Activated CD4-positive, alpha-beta T cell treated with anti-CD3 and anti-CD28 coated beads, Interleukin-2, amount 10 ng/mL, durations not matched to agents 7 days and 5 days (primary cell): ENCODE measurements at regions not wholly inside any gene's neighbourhood (a gene's known extent, or its start where the extent isn't known, plus 50 kb on each side); places are given as distances from the start of the nearest gene placed in this dataset.

Experiments used
- CTCF ChIA-PET: fragments of 350-600 bp; sonication (Branson Sonifier 250); formaldehyde crosslinking; loops from one replicate; lab custom pipeline; 2021; ENCODE audit warnings: antibody characterized with exemption; lab: Charles Lee
- POLR2A ChIA-PET: fragments of 350-600 bp; sonication (Branson Sonifier 250); formaldehyde crosslinking; loops from one replicate; lab custom pipeline; 2021; ENCODE audit warnings: antibody characterized with exemption; lab: Charles Lee
- DNase-seq: peaks from one replicate; pipeline ENCODE4 v3.0.0-alpha.2; 2020
- H3K27ac Mint-ChIP-seq: one replicate; pipeline ENCODE4 v1.8.0; 2021; ENCODE audit warnings: mild to moderate bottlenecking, moderate library complexity, mixed read lengths
- H3K27me3 Mint-ChIP-seq: one replicate; pipeline ENCODE4 v1.8.0; 2021; ENCODE audit warnings: mixed read lengths
- H3K36me3 Mint-ChIP-seq: one replicate; pipeline ENCODE4 v1.8.0; 2021; ENCODE audit warnings: low read depth, mixed read lengths
- H3K4me1 Mint-ChIP-seq: one replicate; pipeline ENCODE4 v1.8.0; 2021; ENCODE audit warnings: mixed read lengths
- H3K4me3 Mint-ChIP-seq: one replicate; pipeline ENCODE4 v1.8.0; 2021; ENCODE audit warnings: mild to moderate bottlenecking, moderate library complexity, mixed read lengths
- H3K9me3 Mint-ChIP-seq: one replicate; pipeline ENCODE4 v1.8.0; 2021; ENCODE audit warnings: mixed read lengths

DNA sequence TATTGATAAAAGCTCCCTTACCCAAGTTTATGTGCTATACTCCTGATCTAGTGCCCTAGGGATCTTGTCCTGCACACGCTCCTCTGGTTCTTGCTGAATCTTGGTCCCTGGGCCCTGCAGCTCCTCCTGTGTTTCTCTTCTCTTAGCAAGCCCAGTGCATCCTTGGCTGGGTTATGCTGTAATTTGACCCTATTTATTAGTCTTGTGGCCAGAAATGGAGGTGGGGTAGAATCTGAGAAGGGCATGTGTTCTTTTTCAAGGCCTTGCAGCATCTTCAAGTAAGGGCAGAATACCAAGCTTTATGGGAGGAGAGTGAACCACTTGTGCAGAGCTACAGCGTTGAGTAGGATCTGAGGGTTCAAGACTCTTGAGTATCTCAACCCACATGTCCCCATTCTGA, 366.8 kb downstream of the FAM170A start:
- H3K4me1 Mint-ChIP-seq = no peaks in the 10 kb centered on the region
- no peaks in the 10 kb centered on the region for H3K36me3 Mint-ChIP-seq
- POLR2A ChIA-PET = no interaction called here
- DNase-seq = no peak
- H3K27ac Mint-ChIP-seq = no peak overlapping the region
- CTCF ChIA-PET = no interaction called here
- no peaks in the 10 kb centered on the region for H3K27me3 Mint-ChIP-seq
- no peaks in the 10 kb centered on the region for H3K9me3 Mint-ChIP-seq
- H3K4me3 Mint-ChIP-seq = no peak overlapping the region

DNA sequence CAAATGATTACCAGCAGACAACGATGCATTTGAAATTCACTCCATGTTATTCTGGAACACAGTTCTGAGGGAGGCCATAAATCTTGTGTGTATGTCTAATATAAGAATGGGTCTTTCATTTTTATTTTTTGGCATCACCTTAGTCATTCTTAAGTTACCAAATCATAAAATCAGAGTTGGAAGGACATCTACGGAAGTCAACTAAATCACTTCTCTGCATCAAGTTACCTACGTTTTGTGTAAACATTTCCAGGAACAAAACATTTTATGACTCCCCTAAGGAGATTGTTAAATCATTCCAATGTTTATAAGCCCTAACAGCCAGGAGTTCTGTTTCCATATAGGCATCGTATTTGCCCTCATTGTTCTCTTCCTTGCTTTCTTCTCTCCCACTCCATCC, 378.2 kb downstream of the FAM170A start:
- ChIA-PET POLR2A (no interaction called here), CTCF (no interaction called here)
- H3K4me1 Mint-ChIP-seq = no peaks in the 10 kb centered on the region
- no peaks in the 10 kb centered on the region for H3K9me3 Mint-ChIP-seq
- H3K4me3 Mint-ChIP-seq = no peak overlapping the region
- no peaks in the 10 kb centered on the region for H3K27me3 Mint-ChIP-seq
- DNase-seq = no peak
- H3K36me3 Mint-ChIP-seq = no peaks in the 10 kb centered on the region
- H3K27ac Mint-ChIP-seq = no peak overlapping the region

- no peaks in the 10 kb centered on the region for H3K36me3 Mint-ChIP-seq
- H3K9me3 Mint-ChIP-seq = no peaks in the 10 kb centered on the region
- no peak overlapping the region for H3K27ac Mint-ChIP-seq
- H3K4me1 Mint-ChIP-seq = no peaks in the 10 kb centered on the region
- ChIA-PET CTCF (no interaction called here), POLR2A (no interaction called here)
- no peaks in the 10 kb centered on the region for H3K27me3 Mint-ChIP-seq
- no peak overlapping the region for H3K4me3 Mint-ChIP-seq
- no peak for DNase-seq
Measured at GRCh38 chr5:120012431-120012830, 383.1 kb downstream of the FAM170A start.

DNA sequence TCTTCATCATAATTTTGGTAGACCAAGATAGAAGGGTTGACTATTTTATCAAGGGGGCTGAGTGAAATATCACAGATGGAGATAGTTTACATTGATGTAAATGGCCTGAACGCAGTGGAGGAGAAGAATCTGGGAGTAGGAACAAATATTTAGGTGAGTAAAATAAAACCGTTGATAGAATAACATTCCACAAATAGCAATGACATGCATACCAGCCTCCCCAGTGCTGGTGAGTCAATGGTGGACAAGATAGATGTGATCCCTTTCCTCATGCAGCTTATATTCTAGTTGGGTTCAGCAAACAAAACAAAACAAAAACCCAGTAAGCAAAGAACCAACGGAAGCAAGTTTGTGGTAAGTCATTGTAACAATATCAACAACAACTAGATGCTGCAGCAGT, 385.2 kb downstream of the FAM170A start:
- no peaks in the 10 kb centered on the region for H3K9me3 Mint-ChIP-seq
- no peaks in the 10 kb centered on the region for H3K36me3 Mint-ChIP-seq
- CTCF ChIA-PET = no interaction called here
- no peaks in the 10 kb centered on the region for H3K27me3 Mint-ChIP-seq
- H3K4me3 Mint-ChIP-seq = no peak overlapping the region
- no peak for DNase-seq
- H3K27ac Mint-ChIP-seq = no peak overlapping the region
- POLR2A ChIA-PET = no interaction called here
- no peaks in the 10 kb centered on the region for H3K4me1 Mint-ChIP-seq

DNA sequence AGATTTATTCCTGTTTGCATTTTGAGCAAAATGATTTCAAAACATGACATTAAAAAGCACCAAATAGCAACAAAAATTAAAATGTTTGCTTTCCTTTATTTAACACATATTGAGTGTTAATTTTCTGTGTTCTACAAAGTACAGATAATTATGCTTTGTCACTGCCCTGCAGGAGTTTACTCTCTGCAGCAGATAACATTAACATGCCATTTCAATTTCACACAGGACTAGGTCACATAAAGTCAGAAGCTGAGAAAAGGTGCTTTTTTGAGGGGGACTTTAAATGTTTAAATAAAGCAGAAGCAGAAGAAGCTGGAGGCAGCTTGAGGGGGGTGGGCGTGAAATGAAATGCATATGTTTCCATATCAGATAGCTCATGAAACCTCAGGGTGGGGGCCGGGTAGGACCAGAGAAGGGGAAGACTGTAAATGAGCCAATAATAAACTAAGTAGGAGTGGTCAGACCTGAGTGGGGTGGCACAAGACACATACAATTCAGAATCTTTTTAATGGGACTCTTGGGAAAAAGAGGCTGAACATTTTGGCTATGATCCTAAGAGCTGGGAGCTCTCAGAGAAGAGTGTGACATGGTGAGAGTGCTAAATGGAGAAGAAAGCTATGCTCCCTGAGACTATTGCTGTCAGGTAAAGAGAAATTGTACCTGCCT, 387.5 kb downstream of the FAM170A start:
- Mint-ChIP-seq H3K9me3 (no peaks in the 10 kb centered on the region), H3K4me3 (no peak overlapping the region), H3K36me3 (no peaks in the 10 kb centered on the region), H3K4me1 (no peaks in the 10 kb centered on the region), H3K27ac (no peak overlapping the region), H3K27me3 (no peaks in the 10 kb centered on the region)
- CTCF ChIA-PET = interaction anchor here (0.6 kb wide), 1 partner anchor 1040 kb away, joined by 3 read pairs; no protein-coding TSS in a partner anchor
- no peak for DNase-seq
- POLR2A ChIA-PET = no interaction called here

DNA sequence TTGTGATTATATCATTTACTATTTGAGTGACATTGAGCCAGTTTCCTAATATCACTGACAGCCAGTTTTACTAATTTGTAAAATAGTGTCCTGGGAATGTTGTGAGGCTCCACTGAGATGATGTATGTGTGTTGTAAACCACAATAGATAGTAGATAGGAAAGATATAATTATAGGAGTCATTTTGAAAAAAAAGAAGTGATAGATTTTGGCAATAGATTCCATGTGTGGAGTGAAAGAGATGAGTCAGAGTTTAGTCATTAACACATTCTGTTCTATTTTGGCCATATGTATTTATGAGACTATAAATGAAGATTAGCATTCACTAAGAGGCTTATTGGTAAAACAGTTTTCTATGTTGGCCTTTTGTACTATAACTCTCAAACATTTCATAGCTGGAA, 388.2 kb downstream of the FAM170A start:
- Mint-ChIP-seq H3K36me3 (no peaks in the 10 kb centered on the region), H3K4me1 (no peaks in the 10 kb centered on the region), H3K27me3 (no peaks in the 10 kb centered on the region), H3K4me3 (no peak overlapping the region), H3K9me3 (no peaks in the 10 kb centered on the region), H3K27ac (no peak overlapping the region)
- CTCF ChIA-PET = interaction anchor here (0.6 kb wide), 1 partner anchor 1040 kb away, joined by 3 read pairs; no protein-coding TSS in a partner anchor
- POLR2A ChIA-PET = no interaction called here
- DNase-seq = no peak

DNA sequence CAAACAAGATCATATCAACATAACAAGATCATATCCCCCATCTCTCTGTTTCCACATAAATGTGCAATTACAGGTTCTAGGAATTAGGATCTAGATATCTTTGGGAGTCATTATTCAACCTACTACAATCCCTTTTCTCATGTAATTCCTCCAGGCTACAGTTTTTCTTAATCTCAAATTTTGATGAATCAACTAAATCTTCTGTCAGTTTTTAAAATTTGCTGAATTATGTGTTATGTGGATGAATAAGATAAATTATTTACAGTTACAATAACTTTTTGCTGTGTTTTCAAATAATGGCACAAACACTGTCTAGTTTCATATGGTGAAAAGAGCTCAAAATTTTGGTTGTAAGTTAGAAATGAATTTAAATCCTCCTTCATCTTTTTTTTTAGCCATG, 405.8 kb downstream of the FAM170A start:
- no peak for DNase-seq
- Mint-ChIP-seq H3K4me3 (no peak overlapping the region), H3K36me3 (no peaks in the 10 kb centered on the region), H3K27ac (no peak overlapping the region), H3K4me1 (no peaks in the 10 kb centered on the region), H3K27me3 (no peaks in the 10 kb centered on the region), H3K9me3 (no peaks in the 10 kb centered on the region)
- CTCF ChIA-PET = no interaction called here
- POLR2A ChIA-PET = no interaction called here

- ChIA-PET CTCF (no interaction called here), POLR2A (no interaction called here)
Measured at GRCh38 chr5:120035815-120036577, 406.6 kb downstream of the FAM170A start.

DNA sequence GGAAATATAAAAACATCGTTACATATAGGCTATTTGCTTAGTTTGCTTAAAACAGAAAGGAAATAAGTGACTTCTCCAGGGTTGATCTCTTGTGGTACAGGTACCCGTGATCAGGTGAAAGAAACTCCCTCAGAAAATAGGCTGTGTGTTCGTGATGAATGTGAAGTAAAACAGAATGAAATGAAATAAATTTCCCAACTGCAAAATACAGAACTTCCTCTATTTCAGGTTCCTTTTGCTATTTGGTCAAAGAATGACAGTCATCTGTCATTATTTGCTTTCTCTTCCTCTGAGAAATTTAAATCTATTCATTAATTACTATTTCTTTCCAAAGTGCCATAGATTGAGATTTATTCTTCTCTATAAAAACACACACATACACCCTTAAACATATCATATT, 408.1 kb downstream of the FAM170A start:
- POLR2A ChIA-PET = no interaction called here

More at GRCh38 chr5:120035815-120036577, 406.6 kb downstream of the FAM170A start:
- H3K27me3 Mint-ChIP-seq = no peaks in the 10 kb centered on the region
- no peaks in the 10 kb centered on the region for H3K9me3 Mint-ChIP-seq
- no peaks in the 10 kb centered on the region for H3K36me3 Mint-ChIP-seq
- H3K27ac Mint-ChIP-seq = no peak overlapping the region
- no peak overlapping the region for H3K4me3 Mint-ChIP-seq
- no peak for DNase-seq
- no peaks in the 10 kb centered on the region for H3K4me1 Mint-ChIP-seq

DNA sequence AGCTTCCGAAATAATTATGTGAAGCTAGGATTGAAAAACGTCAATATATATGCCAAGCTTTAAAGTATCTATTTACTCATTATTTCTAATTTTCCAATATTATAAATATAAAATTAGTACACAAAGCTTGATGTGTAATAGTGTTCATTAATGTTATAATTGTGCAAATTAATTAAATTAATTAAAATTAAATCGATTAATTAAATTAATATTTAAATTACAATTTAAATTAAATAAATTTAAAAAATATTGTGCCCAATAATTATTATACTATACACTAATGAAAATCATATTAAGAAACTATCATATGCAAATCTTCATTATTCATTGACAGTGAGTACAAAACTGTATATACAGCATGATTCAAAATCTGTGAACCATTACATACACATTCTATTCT, 409.8 kb downstream of the FAM170A start:
- CTCF ChIA-PET = no interaction called here
- Mint-ChIP-seq H3K27ac (no peak overlapping the region), H3K36me3 (no peaks in the 10 kb centered on the region), H3K4me1 (no peaks in the 10 kb centered on the region), H3K27me3 (no peaks in the 10 kb centered on the region), H3K4me3 (no peak overlapping the region), H3K9me3 (no peaks in the 10 kb centered on the region)
- POLR2A ChIA-PET = no interaction called here
- DNase-seq = no peak

More for the DNA sequence above, 408.1 kb downstream of the FAM170A start:
- Mint-ChIP-seq H3K9me3 (no peaks in the 10 kb centered on the region), H3K4me1 (no peaks in the 10 kb centered on the region), H3K36me3 (no peaks in the 10 kb centered on the region), H3K27me3 (no peaks in the 10 kb centered on the region), H3K27ac (no peak overlapping the region), H3K4me3 (no peak overlapping the region)
- no peak for DNase-seq
- CTCF ChIA-PET = no interaction called here

- no peak for DNase-seq
- H3K9me3 Mint-ChIP-seq = no peaks in the 10 kb centered on the region
- H3K27ac Mint-ChIP-seq = no peak overlapping the region
- ChIA-PET CTCF (no interaction called here), POLR2A (no interaction called here)
- H3K4me1 Mint-ChIP-seq = no peaks in the 10 kb centered on the region
- no peaks in the 10 kb centered on the region for H3K36me3 Mint-ChIP-seq
- no peak overlapping the region for H3K4me3 Mint-ChIP-seq
- no peaks in the 10 kb centered on the region for H3K27me3 Mint-ChIP-seq
Measured at GRCh38 chr5:120043431-120043830, 414.1 kb downstream of the FAM170A start.

GRCh38 chr5:120052916-120053828, 410.9 kb upstream of the PRR16 start:
- Mint-ChIP-seq H3K27me3 (no peaks in the 10 kb centered on the region), H3K4me3 (no peak overlapping the region), H3K4me1 (no peaks in the 10 kb centered on the region), H3K9me3 (no peaks in the 10 kb centered on the region), H3K36me3 (no peaks in the 10 kb centered on the region), H3K27ac (no peak overlapping the region)
- ChIA-PET POLR2A (no interaction called here), CTCF (no interaction called here)
- DNase-seq = no peak

DNA sequence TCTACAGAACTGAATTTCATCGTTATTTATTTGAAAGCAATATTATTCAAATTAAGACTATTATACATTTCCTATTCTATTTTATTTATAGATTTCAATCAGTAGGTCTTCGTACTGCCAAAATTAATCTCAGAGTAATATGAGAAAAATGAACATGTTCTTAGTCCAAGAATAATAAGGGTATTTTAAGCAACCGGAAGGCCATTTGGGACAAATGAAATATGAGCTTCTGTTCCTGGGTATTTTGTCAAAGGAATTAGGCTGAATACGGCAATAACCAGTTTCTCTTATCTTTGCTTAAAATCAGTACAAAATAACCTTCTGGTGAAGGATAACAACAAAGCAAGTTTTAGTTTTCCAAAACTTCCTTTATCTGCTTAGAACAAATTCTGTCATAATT, 410.3 kb upstream of the PRR16 start:
- H3K27ac Mint-ChIP-seq = no peak overlapping the region
- no peak overlapping the region for H3K4me3 Mint-ChIP-seq
- ChIA-PET POLR2A (no interaction called here), CTCF (no interaction called here)
- no peaks in the 10 kb centered on the region for H3K9me3 Mint-ChIP-seq
- H3K4me1 Mint-ChIP-seq = no peaks in the 10 kb centered on the region
- H3K27me3 Mint-ChIP-seq = no peaks in the 10 kb centered on the region
- H3K36me3 Mint-ChIP-seq = no peaks in the 10 kb centered on the region
- DNase-seq = no peak
